Caco-2 (cell line): ENCODE measurements at regions not wholly inside any gene's neighbourhood (a gene's known extent, or its start where the extent isn't known, plus 50 kb on each side); places are given as distances from the start of the nearest gene placed in this dataset.

Source experiments
- BruUV-seq: library from RNA; stranded (reverse); fragments of 400-500 nt; replicated peaks from 2 replicates; lab custom pipeline; 2021; lab: Mats Ljungman, UMichigan
- CTCF ChIA-PET: fragments of 300-600 bp; sonication (Branson Sonifier 250); formaldehyde crosslinking; loops from one replicate; lab custom pipeline; 2022; ENCODE audit warnings: antibody characterized with exemption; lab: Charles Lee
- POLR2A ChIA-PET: fragments of 300-600 bp; sonication (Branson Sonifier 250); formaldehyde crosslinking; loops from one replicate; lab custom pipeline; 2022; ENCODE audit warnings: antibody characterized with exemption; lab: Charles Lee
- DNase-seq, 2 experiments: peaks; one replicate each; pipeline versions ENCODE4 v3.0.0 to v3.0.0-alpha.2; 2020 to 2022
- H3K27me3 ChIP-seq: replicated peaks from 2 replicates; pipeline ENCODE4 v1.6.0; 2011; ENCODE audit warnings: low read length; ENCODE audit not compliant: control insufficient read depth, insufficient read depth
- H3K36me3 ChIP-seq: 2 replicates; pipeline ENCODE4 v1.5.1; 2011; ENCODE audit warnings: low read length; ENCODE audit not compliant: control insufficient read depth, insufficient read depth
- H3K4me1 ChIP-seq: fragments of 250-450 bp; sonication (Bioruptor Pico); 2 replicates; pipeline ENCODE4 v1.5.1; 2020; ENCODE audit warnings: mild to moderate bottlenecking
- H3K4me3 ChIP-seq: 2 replicates; pipeline ENCODE4 v1.5.1; 2011; ENCODE audit warnings: low read depth, mild to moderate bottlenecking, control low read depth, low read length
- H3K9me3 ChIP-seq: fragments of 250-450 bp; sonication (Bioruptor Pico); 2 replicates; pipeline ENCODE4 v1.5.1; 2020; ENCODE audit warnings: mild to moderate bottlenecking, moderate library complexity
- H3K27ac Mint-ChIP-seq: one replicate; pipeline ENCODE4 v1.8.0; 2022; ENCODE audit warnings: mixed read lengths; ENCODE audit not compliant: unreplicated experiment
- H3K27me3 Mint-ChIP-seq: one replicate; pipeline ENCODE4 v1.8.0; 2022; ENCODE audit warnings: mixed read lengths; ENCODE audit not compliant: insufficient read depth, unreplicated experiment
- H3K36me3 Mint-ChIP-seq: one replicate; pipeline ENCODE4 v1.8.0; 2022; ENCODE audit warnings: mild to moderate bottlenecking, mixed read lengths; ENCODE audit not compliant: insufficient read depth, unreplicated experiment
- H3K4me1 Mint-ChIP-seq: one replicate; pipeline ENCODE4 v1.8.0; 2022; ENCODE audit warnings: low read depth, mixed read lengths; ENCODE audit not compliant: unreplicated experiment
- H3K4me3 Mint-ChIP-seq: one replicate; pipeline ENCODE4 v1.8.0; 2022; ENCODE audit warnings: mild to moderate bottlenecking, moderate library complexity, mixed read lengths; ENCODE audit not compliant: unreplicated experiment
- H3K9me3 Mint-ChIP-seq: one replicate; pipeline ENCODE4 v1.8.0; 2022; ENCODE audit warnings: mixed read lengths; ENCODE audit not compliant: unreplicated experiment
- CTCF ChIP-seq, 2 experiments: fragments of 200-600 bp in 1 of 2; IDR thresholded peaks; 1 replicate in 1 of 2; 2 replicates in 1 of 2; pipeline versions ENCODE4 v1.5.1 to v1.8.0; 2011 to 2022; ENCODE audit warnings: antibody characterized with exemption in 1 of 2, control low read depth in 1 of 2, inconsistent platforms in 1 of 2, low read depth in 1 of 2, low read length in 1 of 2, mild to moderate bottlenecking in 1 of 2, moderate library complexity in 1 of 2; ENCODE audit not compliant: insufficient read depth in 1 of 2, severe bottlenecking in 1 of 2, unreplicated experiment in 1 of 2
- intact Hi-C: fragments of 100-400 bp; cut with micrococcal nuclease; formaldehyde crosslinking; loops from one replicate; pipeline ENCODE4 v1.10.0; 2022; ENCODE audit not compliant: unreplicated experiment

- Histone ChIP-seq H3K9me3 (no peaks in the 10 kb centered on the region), H3K4me1 (no peaks in the 10 kb centered on the region), H3K27me3 (no peaks in the 10 kb centered on the region), H3K36me3 (no peaks in the 10 kb centered on the region), H3K4me3 (no peak overlapping the region)
- Mint-ChIP-seq H3K4me3 (no peak overlapping the region), H3K27me3 (no peaks in the 10 kb centered on the region), H3K27ac (no peak overlapping the region), H3K36me3 (no peaks in the 10 kb centered on the region), H3K9me3 (no peaks in the 10 kb centered on the region), H3K4me1 (no peaks in the 10 kb centered on the region)
- no TSS peak for BruUV-seq
- CTCF ChIA-PET, result interaction anchor here (0.7 kb wide), 1 partner anchor 119 kb away, joined by 5 read pairs; no protein-coding TSS in a partner anchor
- TF ChIP-seq CTCF (IDR thresholded peaks at IDR 0.05; ENCODE audit: insufficient read depth in 1 of 2, low read depth in 1 of 2, low read length in 1 of 2, severe bottlenecking in 1 of 2, unreplicated experiment in 1 of 2), result no peak
- DNase-seq, result no peak
- POLR2A ChIA-PET, result no interaction called here
- intact Hi-C loops, result no loop called here
Measured at GRCh38 chr6:94588301-94588700, 989.0 kb upstream of the MANEA start.

- Mint-ChIP-seq H3K27ac (no peak overlapping the region), H3K27me3 (no peaks in the 10 kb centered on the region), H3K4me1 (no peaks in the 10 kb centered on the region), H3K36me3 (no peaks in the 10 kb centered on the region), H3K4me3 (no peak overlapping the region), H3K9me3 (no peaks in the 10 kb centered on the region)
- no peaks in the 10 kb centered on the region for H3K36me3 ChIP-seq
- TF ChIP-seq CTCF (IDR thresholded peaks at IDR 0.05; ENCODE audit: insufficient read depth in 1 of 2, low read depth in 1 of 2, low read length in 1 of 2, severe bottlenecking in 1 of 2, unreplicated experiment in 1 of 2), result no peak
- ChIA-PET POLR2A (no interaction called here), CTCF (no interaction called here)
- no peak overlapping the region for H3K4me3 ChIP-seq
- BruUV-seq, result no TSS peak
- H3K4me1 ChIP-seq, result no peaks in the 10 kb centered on the region
- no peaks in the 10 kb centered on the region for H3K9me3 ChIP-seq
- DNase-seq, result no peak
- H3K27me3 ChIP-seq, result no peaks in the 10 kb centered on the region
- intact Hi-C loops, result no loop called here
Measured at GRCh38 chr6:94584211-94584610, 993.1 kb upstream of the MANEA start.

GRCh38 chr6:94570581-94570980 lies 1006.8 kb upstream of the MANEA start:
- H3K27ac Mint-ChIP-seq, result no peak overlapping the region
- DNase-seq, result no peak
- Histone ChIP-seq H3K36me3 (no peaks in the 10 kb centered on the region), H3K4me3 (no peak overlapping the region), H3K4me1 (no peaks in the 10 kb centered on the region), H3K27me3 (no peaks in the 10 kb centered on the region), H3K9me3 (no peaks in the 10 kb centered on the region)
- no peaks in the 10 kb centered on the region for H3K36me3 Mint-ChIP-seq
- POLR2A ChIA-PET, result no interaction called here
- intact Hi-C loops, result no loop called here
- CTCF ChIA-PET, result no interaction called here
- no peaks in the 10 kb centered on the region for H3K4me1 Mint-ChIP-seq
- no peaks in the 10 kb centered on the region for H3K27me3 Mint-ChIP-seq
- no peaks in the 10 kb centered on the region for H3K9me3 Mint-ChIP-seq
- H3K4me3 Mint-ChIP-seq, result no peak overlapping the region
- no peak for TF ChIP-seq CTCF (IDR thresholded peaks at IDR 0.05; ENCODE audit: insufficient read depth in 1 of 2, low read depth in 1 of 2, low read length in 1 of 2, severe bottlenecking in 1 of 2, unreplicated experiment in 1 of 2)
- BruUV-seq, result no TSS peak
